ENCODE measurements at regions not wholly inside any gene's neighbourhood (a gene's known extent, or its start where the extent isn't known, plus 50 kb on each side); places are given as distances from the start of the nearest gene placed in this dataset.

DNA sequence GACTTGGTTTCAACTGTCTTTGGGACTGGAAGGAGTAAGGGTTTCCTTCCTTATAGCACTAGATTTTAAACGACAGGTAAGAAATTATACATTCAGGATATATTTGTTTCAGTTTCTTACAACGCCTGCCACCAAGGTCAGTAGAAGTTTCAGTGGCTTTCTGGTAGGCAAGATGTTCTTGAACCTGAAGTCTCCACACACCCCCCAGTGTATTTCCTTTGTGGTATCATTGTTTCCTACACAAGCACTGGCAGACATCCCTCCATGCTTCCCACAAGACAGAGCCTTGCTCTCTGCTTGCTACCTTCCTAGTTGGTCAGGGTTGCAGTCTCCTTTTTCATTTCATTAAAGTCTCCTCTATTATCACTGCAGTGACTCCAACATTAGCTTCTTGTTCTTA lies 283.1 kb downstream of the FLRT2 start:
- no peaks in the 10 kb centered on the region for H3K4me1 Mint-ChIP-seq (ENCODE audit: low read depth)
- Histone ChIP-seq H3K36me3 (ENCODE audit: insufficient read depth, low read length) (no peaks in the 10 kb centered on the region), H3K27ac (ENCODE audit: low read depth in 1 of 2, low read length in 2 of 2) (no peak overlapping the region), H3K27me3 (ENCODE audit: control insufficient read depth in 1 of 2, insufficient read depth in 2 of 2, low read length in 2 of 2) (no peaks in the 10 kb centered on the region), H3K4me1 (ENCODE audit: insufficient read depth, low read length) (no peaks in the 10 kb centered on the region), H3K4me3 (ENCODE audit: low read length) (no peak overlapping the region), H3K9me3 (ENCODE audit: control insufficient read depth in 1 of 2, insufficient read depth in 1 of 2, low read length in 2 of 2) (no peaks in the 10 kb centered on the region)
- H3K27ac Mint-ChIP-seq, result no peak overlapping the region
- intact Hi-C loops (cut with DNase I, micrococcal nuclease), result no loop called here
- POLR2A ChIA-PET, result no interaction called here
- TF ChIP-seq CTCF (IDR thresholded peaks at IDR 0.05), result no peak
- no peak overlapping the region for H3K4me3 Mint-ChIP-seq
- DNase-seq (no peak), ATAC-seq (ENCODE audit: poor library complexity) (no peak)
- H3K36me3 Mint-ChIP-seq (ENCODE audit: low read depth), result no peaks in the 10 kb centered on the region
- H3K9me3 Mint-ChIP-seq, result no peaks in the 10 kb centered on the region
- H3K27me3 Mint-ChIP-seq, result no peaks in the 10 kb centered on the region
- CTCF ChIA-PET, result no interaction called here

DNA sequence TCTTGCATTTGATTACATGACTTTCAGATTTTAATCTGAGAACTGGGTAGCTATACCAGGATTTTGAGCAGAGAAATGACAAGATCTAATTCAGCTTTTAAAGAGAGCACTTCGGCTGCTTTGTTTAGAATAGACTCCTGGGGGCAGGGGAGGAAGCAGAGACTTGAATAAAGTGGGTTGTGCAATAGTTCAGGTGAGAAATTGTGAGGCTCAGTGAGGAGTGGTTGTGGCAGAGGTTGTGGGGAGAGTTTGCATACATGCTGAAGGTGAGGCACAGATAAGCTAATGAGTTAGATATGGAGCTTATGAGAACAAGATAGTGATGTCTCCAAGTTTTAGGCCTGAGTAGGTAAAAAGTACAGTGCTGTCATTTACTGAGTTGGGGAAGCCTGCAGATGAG lies 281.4 kb downstream of the FLRT2 start:
- H3K36me3 ChIP-seq (ENCODE audit: insufficient read depth, low read length), result no peaks in the 10 kb centered on the region
- ChIA-PET POLR2A (no interaction called here), CTCF (no interaction called here)
- no peaks in the 10 kb centered on the region for H3K4me1 Mint-ChIP-seq (ENCODE audit: low read depth)
- H3K27me3 ChIP-seq (ENCODE audit: control insufficient read depth in 1 of 2, insufficient read depth in 2 of 2, low read length in 2 of 2), result no peaks in the 10 kb centered on the region
- H3K9me3 ChIP-seq (ENCODE audit: control insufficient read depth in 1 of 2, insufficient read depth in 1 of 2, low read length in 2 of 2), result no peaks in the 10 kb centered on the region
- no peak overlapping the region for H3K27ac ChIP-seq (ENCODE audit: low read depth in 1 of 2, low read length in 2 of 2)
- H3K36me3 Mint-ChIP-seq (ENCODE audit: low read depth), result no peaks in the 10 kb centered on the region
- H3K9me3 Mint-ChIP-seq, result peaks cover 1% of the 10 kb centered on the region
- no peak overlapping the region for H3K4me3 ChIP-seq (ENCODE audit: low read length)
- no peak for TF ChIP-seq CTCF (IDR thresholded peaks at IDR 0.05)
- no peak overlapping the region for H3K27ac Mint-ChIP-seq
- DNase-seq, result no peak
- no peaks in the 10 kb centered on the region for H3K4me1 ChIP-seq (ENCODE audit: insufficient read depth, low read length)
- H3K4me3 Mint-ChIP-seq, result no peak overlapping the region
- H3K27me3 Mint-ChIP-seq, result no peaks in the 10 kb centered on the region
- no peak for ATAC-seq (ENCODE audit: poor library complexity)
- intact Hi-C loops (cut with DNase I, micrococcal nuclease), result no loop called here

DNA sequence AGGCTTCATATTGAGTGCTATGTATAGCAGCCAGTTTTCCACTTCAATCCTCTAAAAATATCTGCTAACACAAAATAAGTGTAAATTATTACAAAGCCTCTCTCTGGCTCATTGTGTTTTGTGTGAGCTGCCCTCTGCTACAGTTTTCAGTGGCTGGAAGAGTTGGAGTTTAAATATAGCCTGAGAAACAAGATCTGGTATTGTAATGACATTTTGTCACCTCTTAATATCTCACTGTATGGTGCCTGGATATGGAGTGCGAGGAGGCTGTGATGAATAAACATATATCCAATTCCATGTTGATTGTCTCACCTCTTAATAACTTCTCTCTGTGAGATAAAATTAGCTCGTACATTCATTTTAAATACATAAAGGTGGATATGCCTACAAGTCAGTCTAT lies 269.7 kb downstream of the FLRT2 start:
- Mint-ChIP-seq H3K36me3 (ENCODE audit: low read depth) (no peaks in the 10 kb centered on the region), H3K9me3 (peaks cover 2% of the 10 kb centered on the region), H3K27me3 (no peaks in the 10 kb centered on the region), H3K4me1 (ENCODE audit: low read depth) (no peaks in the 10 kb centered on the region), H3K27ac (no peak overlapping the region), H3K4me3 (no peak overlapping the region)
- CTCF ChIA-PET, result no interaction called here
- Histone ChIP-seq H3K36me3 (ENCODE audit: insufficient read depth, low read length) (no peaks in the 10 kb centered on the region), H3K4me1 (ENCODE audit: insufficient read depth, low read length) (no peaks in the 10 kb centered on the region), H3K27me3 (ENCODE audit: control insufficient read depth in 1 of 2, insufficient read depth in 2 of 2, low read length in 2 of 2) (no peaks in the 10 kb centered on the region), H3K9me3 (ENCODE audit: control insufficient read depth in 1 of 2, insufficient read depth in 1 of 2, low read length in 2 of 2) (no peaks in the 10 kb centered on the region), H3K4me3 (ENCODE audit: low read length) (no peak overlapping the region), H3K27ac (ENCODE audit: low read depth in 1 of 2, low read length in 2 of 2) (no peak overlapping the region)
- DNase-seq, result no peak
- TF ChIP-seq CTCF (IDR thresholded peaks at IDR 0.05), result no peak
- intact Hi-C loops (cut with DNase I, micrococcal nuclease), result no loop called here
- POLR2A ChIA-PET, result no interaction called here
- no peak for ATAC-seq (ENCODE audit: poor library complexity)
